HEK293T (cell line): ENCODE measurements at regions not wholly inside any gene's neighbourhood (a gene's known extent, or its start where the extent isn't known, plus 50 kb on each side); places are given as distances from the start of the nearest gene placed in this dataset.

ENCODE experiments used
- CTCF ChIA-PET: fragments of 350-600 bp; formaldehyde crosslinking; extraction: SDS; loops from one replicate; lab custom pipeline; 2021; ENCODE audit warnings: antibody characterized with exemption, inconsistent platforms; lab: Yijun Ruan, JAX
- POLR2A ChIA-PET: fragments of 350-600 bp; formaldehyde crosslinking; extraction: SDS; loops from one replicate; lab custom pipeline; 2020; ENCODE audit warnings: antibody characterized with exemption, inconsistent platforms; lab: Yijun Ruan, JAX
- DNase-seq: peaks from one replicate; pipeline ENCODE4 v3.0.0; 2012; ENCODE audit warnings: mixed read lengths; ENCODE audit errors: extremely low spot score
- ARNT ChIP-seq: fragments of 450-650 bp; IDR thresholded peaks from 2 replicates; pipeline ENCODE4 v1.6.1; 2017; ENCODE audit warnings: mild to moderate bottlenecking
- BHLHE40 ChIP-seq: fragments of 450-650 bp; IDR thresholded peaks from 2 replicates; pipeline ENCODE4 v1.6.1; 2016; ENCODE audit warnings: mild to moderate bottlenecking, moderate library complexity, borderline replicate concordance
- CTBP1 ChIP-seq: fragments of 450-650 bp; IDR thresholded peaks from 2 replicates; pipeline ENCODE4 v1.6.1; 2016; ENCODE audit warnings: borderline replicate concordance
- ELF4 ChIP-seq: fragments of 450-650 bp; IDR thresholded peaks from 2 replicates; pipeline ENCODE4 v1.6.1; 2017; ENCODE audit warnings: antibody characterized with exemption
- FOXA1 ChIP-seq: fragments of 450-650 bp; IDR thresholded peaks from 2 replicates; pipeline ENCODE4 v1.6.1; 2016; ENCODE audit warnings: mild to moderate bottlenecking
- FOXK2 ChIP-seq: fragments of 450-650 bp; IDR thresholded peaks from 2 replicates; pipeline ENCODE4 v1.6.1; 2016; ENCODE audit warnings: mild to moderate bottlenecking
- FOXM1 ChIP-seq: fragments of 450-650 bp; IDR thresholded peaks from 2 replicates; pipeline ENCODE4 v1.6.1; 2017; ENCODE audit warnings: mild to moderate bottlenecking, borderline replicate concordance
- HDGF ChIP-seq: fragments of 450-650 bp; IDR thresholded peaks from 2 replicates; pipeline ENCODE4 v1.6.1; 2017; ENCODE audit warnings: antibody characterized with exemption, borderline replicate concordance
- L3MBTL2 ChIP-seq: fragments of 450-650 bp; conservative IDR thresholded peaks from 2 replicates; pipeline ENCODE4 v1.6.1; 2016; ENCODE audit warnings: mild to moderate bottlenecking
- LEF1 ChIP-seq: fragments of 450-650 bp; IDR thresholded peaks from 2 replicates; pipeline ENCODE4 v1.6.1; 2017; ENCODE audit warnings: mild to moderate bottlenecking, borderline replicate concordance
- NFRKB ChIP-seq: fragments of 450-650 bp; IDR thresholded peaks from 2 replicates; pipeline ENCODE4 v1.6.1; 2016; ENCODE audit warnings: mild to moderate bottlenecking, moderate library complexity
- PKNOX1 ChIP-seq: fragments of 450-650 bp; IDR thresholded peaks from 2 replicates; pipeline ENCODE4 v1.6.1; 2016
- SP1 ChIP-seq: fragments of 450-650 bp; IDR thresholded peaks from 2 replicates; pipeline ENCODE4 v1.6.1; 2017
- SUZ12 ChIP-seq: fragments of 450-650 bp; IDR thresholded peaks from 2 replicates; pipeline ENCODE4 v1.6.1; 2016; ENCODE audit warnings: mild to moderate bottlenecking
- TARDBP ChIP-seq: fragments of 450-650 bp; IDR thresholded peaks from 2 replicates; pipeline ENCODE4 v1.6.1; 2016
- ZNF384 ChIP-seq: fragments of 450-650 bp; IDR thresholded peaks from 2 replicates; pipeline ENCODE4 v1.6.1; 2016

- TF ChIP-seq CTBP1 = no peak
- TF ChIP-seq ARNT = no peak
- TF ChIP-seq FOXK2 = no peak
- TF ChIP-seq FOXA1 = no peak
- no peak for TF ChIP-seq LEF1
- TF ChIP-seq SUZ12 = no peak
- no peak for TF ChIP-seq BHLHE40
- no peak for TF ChIP-seq ZNF384
- no peak for TF ChIP-seq TARDBP
- ChIA-PET CTCF (no interaction called here), POLR2A (no interaction called here)
- no peak for DNase-seq
Observed at GRCh38 chr4:57588557-57588956, 478.4 kb upstream of the IGFBP7 start.

GRCh38 chr4:57580710-57581599 lies 470.8 kb upstream of the IGFBP7 start:
- DNase-seq = no peak
- ChIA-PET POLR2A (no interaction called here), CTCF (no interaction called here)
- TF ChIP-seq PKNOX1 (no peak), LEF1 (no peak), FOXM1 (no peak), ARNT (no peak), NFRKB (no peak), TARDBP (no peak), FOXK2 (no peak), SUZ12 (no peak)

- POLR2A ChIA-PET = no interaction called here
- DNase-seq = no peak
- TF ChIP-seq HDGF (no peak), PKNOX1 (no peak), NFRKB (no peak), ZNF384 (no peak), TARDBP (no peak), CTBP1 (no peak), L3MBTL2 (no peak), SUZ12 (no peak), FOXM1 (no peak), BHLHE40 (no peak), FOXK2 (no peak), SP1 (no peak), LEF1 (no peak), ARNT (no peak), ELF4 (no peak), FOXA1 (no peak)
- CTCF ChIA-PET = no interaction called here
Observed at GRCh38 chr4:57575426-57575825, 465.2 kb upstream of the IGFBP7 start.

- ChIA-PET CTCF (no interaction called here), POLR2A (no interaction called here)
- TF ChIP-seq BHLHE40 (no peak), TARDBP (no peak), NFRKB (no peak)
- no peak for DNase-seq
Observed at GRCh38 chr4:57554556-57555092, 444.4 kb upstream of the IGFBP7 start.

- CTCF ChIA-PET = no interaction called here
- POLR2A ChIA-PET = no interaction called here
- TF ChIP-seq SUZ12 (no peak), L3MBTL2 (no peak), ARNT (no peak), TARDBP (no peak), LEF1 (no peak), BHLHE40 (no peak), HDGF (no peak), ZNF384 (no peak), ELF4 (no peak), CTBP1 (no peak), FOXA1 (no peak), SP1 (no peak)
- DNase-seq = no peak
Observed at GRCh38 chr4:57553728-57554127, 443.5 kb upstream of the IGFBP7 start.

- POLR2A ChIA-PET = no interaction called here
- CTCF ChIA-PET = no interaction called here
- TF ChIP-seq FOXA1 = no peak
- TF ChIP-seq SP1 = no peak
- TF ChIP-seq ZNF384 = no peak
- TF ChIP-seq TARDBP = no peak
- peak; percentile 77 for TF ChIP-seq PKNOX1
- no peak for TF ChIP-seq HDGF
- TF ChIP-seq SUZ12 = no peak
- no peak for DNase-seq
Observed at GRCh38 chr4:57550198-57550597, 440.0 kb upstream of the IGFBP7 start.
